ENCODE measurements at regions not wholly inside any gene's neighbourhood (a gene's known extent, or its start where the extent isn't known, plus 50 kb on each side); places are given as distances from the start of the nearest gene placed in this dataset.

- no peak for DNase-seq
Measured at GRCh38 chr17:17419166-17419565, 57.6 kb upstream of the MED9 start.

- DNase-seq = no peak
Measured at GRCh38 chr17:17419631-17420030, 57.2 kb upstream of the MED9 start.

- DNase-seq = no peak
Measured at GRCh38 chr17:17420082-17420481, 56.7 kb upstream of the MED9 start.

- DNase-seq = no peak
Measured at GRCh38 chr17:17420561-17421269, 56.1 kb upstream of the MED9 start.

GRCh38 chr17:17421346-17422216, 55.2 kb upstream of the MED9 start:
- no peak for DNase-seq

GRCh38 chr17:17422217-17422610, 54.6 kb upstream of the MED9 start:
- DNase-seq = no peak

- DNase-seq = no peak
Measured at GRCh38 chr17:17422641-17423040, 54.2 kb upstream of the MED9 start.

GRCh38 chr17:17423656-17424055, 53.1 kb upstream of the MED9 start:
- no peak for DNase-seq

- DNase-seq = no peak
Measured at GRCh38 chr17:17424552-17424951, 52.2 kb upstream of the MED9 start.

- no peak for DNase-seq
Measured at GRCh38 chr17:17425005-17425404, 51.8 kb upstream of the MED9 start.

- no peak for DNase-seq
Measured at GRCh38 chr17:17425591-17425990, 51.2 kb upstream of the MED9 start.

- no peak for DNase-seq
Measured at GRCh38 chr17:17426184-17426583, 50.6 kb upstream of the MED9 start.

Data from CD4-positive, alpha-beta T cell treated with Interleukin-4 for 1 hour (primary cell).